GM12874 (cell line): ENCODE measurements at regions not wholly inside any gene's neighbourhood (a gene's known extent, or its start where the extent isn't known, plus 50 kb on each side); places are given as distances from the start of the nearest gene placed in this dataset.

Experiments used
- CTCF ChIP-seq: IDR thresholded peaks from 2 replicates; pipeline ENCODE4 v1.5.1; 2011; ENCODE audit warnings: low read depth, mild to moderate bottlenecking, control low read depth, low read length, moderate library complexity; ENCODE audit not compliant: insufficient read depth

- TF ChIP-seq CTCF, result no peak
Measured at GRCh38 chr16:52770828-52771227, 223.9 kb upstream of the TOX3 start.

- TF ChIP-seq CTCF, result no peak
Measured at GRCh38 chr16:52758473-52758855, 211.5 kb upstream of the TOX3 start.

- TF ChIP-seq CTCF, result no peak
Measured at GRCh38 chr16:52757746-52758472, 211.0 kb upstream of the TOX3 start.

- no peak for TF ChIP-seq CTCF
Measured at GRCh38 chr16:52756812-52757517, 210.0 kb upstream of the TOX3 start.

GRCh38 chr16:52755396-52755795 lies 208.5 kb upstream of the TOX3 start:
- TF ChIP-seq CTCF, result no peak

- no peak for TF ChIP-seq CTCF
Measured at GRCh38 chr16:52751035-52751434, 204.1 kb upstream of the TOX3 start.

- TF ChIP-seq CTCF, result no peak
Measured at GRCh38 chr16:52748741-52749140, 201.8 kb upstream of the TOX3 start.
